ENCODE measurements at regions not wholly inside any gene's neighbourhood (a gene's known extent, or its start where the extent isn't known, plus 50 kb on each side); places are given as distances from the start of the nearest gene placed in this dataset.

DNA sequence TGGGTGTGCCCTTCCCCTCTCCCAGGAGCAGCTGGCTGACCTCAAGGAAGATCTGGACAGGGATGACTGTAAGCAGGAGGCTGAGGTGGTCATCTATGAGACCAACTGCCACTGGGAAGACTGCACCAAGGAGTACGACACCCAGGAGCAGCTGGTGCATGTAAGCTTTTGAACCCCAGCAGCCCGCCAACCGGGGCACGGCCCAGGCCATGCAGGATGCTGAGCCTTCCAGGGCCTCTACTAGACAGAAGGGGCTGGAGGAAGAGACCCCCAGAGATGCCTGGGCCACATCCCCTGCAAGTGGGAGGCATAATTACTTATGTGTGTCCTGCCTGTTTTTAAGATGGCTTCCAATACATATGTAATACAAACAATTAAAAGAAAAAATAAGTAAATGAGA, 239.3 kb downstream of the GLI2 start:
- Histone ChIP-seq H3K4me3 (ENCODE audit: low read depth, low read length) (no peak overlapping the region), H3K27me3 (ENCODE audit: control insufficient read depth, insufficient read depth, low read length) (no peaks in the 10 kb centered on the region), H3K4me1 (ENCODE audit: control insufficient read depth, insufficient read depth, low read length) (peaks cover under 1% of the 10 kb centered on the region; the same call in 1 of the 2 replicates), H3K9ac (ENCODE audit: low read depth, low read length) (no peak overlapping the region), H3K9me3 (ENCODE audit: control insufficient read depth, insufficient read depth, low read length) (no peaks in the 10 kb centered on the region), H3K27ac (ENCODE audit: low read depth, low read length) (no peak overlapping the region), H3K36me3 (ENCODE audit: control insufficient read depth, insufficient read depth, low read length) (peaks cover 100% of the 10 kb centered on the region)

DNA sequence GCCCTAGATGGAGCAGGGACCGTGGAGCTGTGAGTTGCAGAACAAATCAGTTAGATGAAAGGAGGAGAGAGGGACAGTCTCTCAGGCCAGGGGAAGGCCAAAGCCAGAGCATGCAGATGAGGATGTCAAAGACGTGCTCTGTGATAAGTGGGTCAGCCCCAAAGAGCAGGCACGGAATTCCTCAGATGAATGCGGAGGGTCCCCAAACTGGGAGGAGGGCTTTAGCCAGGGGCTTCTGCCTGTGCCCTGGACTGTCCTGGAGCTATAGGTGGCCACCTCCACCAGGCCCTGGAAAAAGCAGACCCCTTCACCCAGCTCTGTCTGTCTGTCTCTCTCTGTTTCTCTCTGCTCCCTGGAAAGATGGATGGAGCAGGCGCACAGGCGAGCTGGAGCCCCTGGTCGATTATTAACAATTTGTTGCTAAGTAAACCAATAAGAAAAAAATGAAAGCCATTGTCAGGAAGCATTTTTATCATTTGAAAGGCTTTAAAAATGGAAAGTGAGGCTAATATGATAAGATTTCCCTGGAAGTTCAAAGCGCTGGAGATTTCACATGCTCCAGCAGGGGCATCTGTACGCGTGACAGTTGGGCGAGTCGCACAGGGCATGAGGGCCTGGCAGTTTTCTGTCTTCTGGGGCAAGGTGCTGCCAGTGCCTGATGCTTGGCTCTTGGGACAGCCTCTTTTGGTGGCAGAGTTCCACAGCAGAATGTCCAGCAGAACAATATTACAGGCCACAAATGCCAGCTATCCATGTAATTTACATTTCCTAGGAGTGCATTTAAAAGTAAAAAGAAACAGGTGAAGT, 241.0 kb downstream of the GLI2 start:
- no peaks in the 10 kb centered on the region for H3K27me3 ChIP-seq (ENCODE audit: control insufficient read depth, insufficient read depth, low read length)
- H3K36me3 ChIP-seq (ENCODE audit: control insufficient read depth, insufficient read depth, low read length): peaks cover 94% of the 10 kb centered on the region
- no peak overlapping the region for H3K4me3 ChIP-seq (ENCODE audit: low read depth, low read length)
- no peaks in the 10 kb centered on the region for H3K4me1 ChIP-seq (ENCODE audit: control insufficient read depth, insufficient read depth, low read length)
- H3K27ac ChIP-seq (ENCODE audit: low read depth, low read length): no peak overlapping the region
- no peaks in the 10 kb centered on the region for H3K9me3 ChIP-seq (ENCODE audit: control insufficient read depth, insufficient read depth, low read length)
- H3K9ac ChIP-seq (ENCODE audit: low read depth, low read length): no peak overlapping the region

DNA sequence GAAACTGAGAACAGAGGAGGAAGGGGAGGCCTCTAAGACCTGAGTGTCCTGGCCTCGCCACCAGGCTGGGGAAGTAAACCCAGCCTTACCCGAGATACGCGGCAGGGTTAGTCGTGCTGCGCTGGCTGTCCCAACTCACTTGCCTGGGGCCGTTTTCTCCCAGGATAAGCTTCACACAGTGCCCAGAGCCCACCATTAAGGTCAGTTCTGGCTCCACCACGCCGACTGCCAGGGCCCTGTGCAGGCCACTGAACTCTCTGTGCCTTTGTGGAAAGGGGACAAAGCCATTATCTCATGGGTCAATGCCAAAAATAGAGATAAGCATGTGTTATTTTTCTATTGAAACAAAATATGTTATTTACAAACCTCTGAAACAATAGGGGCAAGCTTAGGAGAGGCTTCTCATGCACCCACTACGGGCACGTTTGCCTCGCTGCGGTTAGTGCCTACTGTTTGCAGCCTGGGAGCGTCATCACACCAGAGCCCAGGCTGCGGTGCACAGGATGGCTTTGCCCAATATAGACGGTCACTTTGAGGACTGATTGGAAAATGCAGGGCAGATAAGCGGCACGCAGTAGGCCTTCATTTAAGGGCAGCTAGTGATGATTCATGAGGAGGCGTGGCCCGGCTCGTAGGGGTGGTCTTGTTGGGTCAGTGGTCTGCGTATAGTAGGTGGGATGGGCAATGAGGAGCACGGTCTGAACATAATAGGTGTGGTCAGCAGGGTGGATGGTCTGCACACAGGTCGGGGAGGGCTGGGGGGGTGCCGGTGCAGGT, 242.1 kb downstream of the GLI2 start:
- H3K36me3 ChIP-seq (ENCODE audit: control insufficient read depth, insufficient read depth, low read length): peaks cover 90% of the 10 kb centered on the region
- no peaks in the 10 kb centered on the region for H3K9me3 ChIP-seq (ENCODE audit: control insufficient read depth, insufficient read depth, low read length)
- no peaks in the 10 kb centered on the region for H3K27me3 ChIP-seq (ENCODE audit: control insufficient read depth, insufficient read depth, low read length)
- H3K4me1 ChIP-seq (ENCODE audit: control insufficient read depth, insufficient read depth, low read length): no peaks in the 10 kb centered on the region
- H3K27ac ChIP-seq (ENCODE audit: low read depth, low read length): no peak overlapping the region
- no peak overlapping the region for H3K9ac ChIP-seq (ENCODE audit: low read depth, low read length)
- H3K4me3 ChIP-seq (ENCODE audit: low read depth, low read length): no peak overlapping the region

DNA sequence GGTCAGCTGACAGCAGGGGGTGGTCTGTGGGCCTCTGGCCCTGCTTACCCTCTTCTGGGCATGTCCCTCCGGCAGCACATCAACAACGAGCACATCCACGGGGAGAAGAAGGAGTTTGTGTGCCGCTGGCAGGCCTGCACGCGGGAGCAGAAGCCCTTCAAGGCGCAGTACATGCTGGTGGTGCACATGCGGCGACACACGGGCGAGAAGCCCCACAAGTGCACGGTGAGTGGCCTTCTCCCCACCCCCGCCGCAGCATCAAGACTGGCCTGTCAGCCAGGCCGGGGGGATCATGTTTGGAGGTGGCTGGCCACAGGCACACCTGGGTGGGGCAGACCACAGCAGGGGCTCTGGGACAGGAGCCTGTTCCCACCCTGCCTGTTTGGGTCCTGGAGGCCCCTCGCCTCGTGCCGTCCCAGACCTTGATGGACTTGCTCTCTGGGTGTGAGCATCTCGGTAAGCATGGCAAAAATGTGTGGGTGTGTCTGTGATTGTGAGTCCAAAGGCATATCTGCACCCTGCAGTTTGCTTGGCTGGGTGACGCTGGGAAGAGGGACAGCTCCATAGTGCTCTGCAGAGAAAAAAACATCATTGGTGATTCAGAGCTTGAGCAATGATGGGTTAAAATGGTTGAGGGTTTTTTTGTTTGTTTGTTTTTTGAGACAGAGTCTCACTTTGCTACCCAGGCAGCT, 242.8 kb downstream of the GLI2 start:
- H3K4me1 ChIP-seq (ENCODE audit: control insufficient read depth, insufficient read depth, low read length): no peaks in the 10 kb centered on the region
- no peaks in the 10 kb centered on the region for H3K9me3 ChIP-seq (ENCODE audit: control insufficient read depth, insufficient read depth, low read length)
- H3K27me3 ChIP-seq (ENCODE audit: control insufficient read depth, insufficient read depth, low read length): no peaks in the 10 kb centered on the region
- no peak overlapping the region for H3K27ac ChIP-seq (ENCODE audit: low read depth, low read length)
- no peak overlapping the region for H3K4me3 ChIP-seq (ENCODE audit: low read depth, low read length)
- no peak overlapping the region for H3K9ac ChIP-seq (ENCODE audit: low read depth, low read length)
- H3K36me3 ChIP-seq (ENCODE audit: control insufficient read depth, insufficient read depth, low read length): peaks cover 90% of the 10 kb centered on the region

DNA sequence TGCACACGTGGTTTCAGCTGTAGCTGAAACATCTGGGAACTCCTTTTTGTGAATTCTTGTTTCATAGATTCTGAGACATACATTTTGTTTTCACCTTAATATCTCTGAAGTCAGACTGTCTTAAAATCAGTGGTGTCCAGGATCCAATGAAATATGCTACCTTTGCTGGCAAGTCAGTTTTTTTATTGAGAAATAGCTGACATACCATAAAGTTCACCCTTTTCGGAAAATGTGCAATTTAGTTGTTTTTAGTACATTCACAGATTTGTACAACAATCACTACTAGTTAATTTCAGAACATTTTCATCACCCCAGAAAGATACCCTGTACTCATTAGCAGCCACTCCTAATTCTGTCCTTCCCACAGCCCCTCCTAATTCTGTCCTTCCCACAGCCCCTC, 243.7 kb downstream of the GLI2 start:
- H3K36me3 ChIP-seq (ENCODE audit: control insufficient read depth, insufficient read depth, low read length): peaks cover 90% of the 10 kb centered on the region
- H3K9ac ChIP-seq (ENCODE audit: low read depth, low read length): no peak overlapping the region
- H3K27me3 ChIP-seq (ENCODE audit: control insufficient read depth, insufficient read depth, low read length): no peaks in the 10 kb centered on the region
- H3K4me3 ChIP-seq (ENCODE audit: low read depth, low read length): no peak overlapping the region
- no peak overlapping the region for H3K27ac ChIP-seq (ENCODE audit: low read depth, low read length)
- H3K4me1 ChIP-seq (ENCODE audit: control insufficient read depth, insufficient read depth, low read length): no peaks in the 10 kb centered on the region
- no peaks in the 10 kb centered on the region for H3K9me3 ChIP-seq (ENCODE audit: control insufficient read depth, insufficient read depth, low read length)

DNA sequence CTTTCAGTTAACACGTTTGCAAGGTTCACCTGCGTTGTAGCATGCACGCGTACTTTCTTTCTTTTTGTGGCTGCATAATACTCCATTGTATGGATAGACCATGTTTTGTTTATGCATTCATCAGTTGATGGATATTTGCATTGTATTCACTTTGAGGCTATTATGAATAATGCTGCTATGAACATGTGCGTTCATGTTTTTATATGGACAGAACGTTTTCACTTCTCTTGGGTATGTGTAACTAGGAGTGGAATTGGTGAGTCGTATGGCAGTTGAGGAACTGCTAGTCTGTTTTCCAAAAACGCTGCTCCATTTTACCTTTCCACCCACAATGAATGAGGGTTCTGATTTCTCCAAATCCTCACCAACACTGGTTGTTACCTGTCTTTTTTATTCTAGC, 244.3 kb downstream of the GLI2 start:
- H3K27me3 ChIP-seq (ENCODE audit: control insufficient read depth, insufficient read depth, low read length): no peaks in the 10 kb centered on the region
- no peak overlapping the region for H3K9ac ChIP-seq (ENCODE audit: low read depth, low read length)
- no peak overlapping the region for H3K27ac ChIP-seq (ENCODE audit: low read depth, low read length)
- no peak overlapping the region for H3K4me3 ChIP-seq (ENCODE audit: low read depth, low read length)
- no peaks in the 10 kb centered on the region for H3K9me3 ChIP-seq (ENCODE audit: control insufficient read depth, insufficient read depth, low read length)
- peaks cover 90% of the 10 kb centered on the region for H3K36me3 ChIP-seq (ENCODE audit: control insufficient read depth, insufficient read depth, low read length)
- no peaks in the 10 kb centered on the region for H3K4me1 ChIP-seq (ENCODE audit: control insufficient read depth, insufficient read depth, low read length)

DNA sequence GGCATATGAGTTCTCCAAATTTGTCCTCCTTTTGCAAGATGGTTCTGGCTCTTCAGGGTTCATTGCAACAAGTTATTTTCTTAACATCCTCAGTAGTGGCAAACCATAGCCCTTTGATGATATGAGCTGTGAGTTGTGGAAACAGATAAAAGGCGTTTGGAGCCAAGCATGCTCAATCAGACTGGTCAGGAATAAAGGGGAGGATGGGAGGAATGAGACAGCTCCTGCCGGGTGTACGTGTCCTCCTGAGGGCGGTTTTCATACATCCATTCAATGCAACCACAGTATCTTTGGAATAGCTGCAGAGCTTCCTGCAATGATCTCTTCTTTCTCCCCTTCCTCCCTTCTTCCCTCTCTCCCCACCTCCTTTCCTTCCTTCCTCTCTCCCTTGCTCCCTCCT, 245.8 kb downstream of the GLI2 start:
- H3K27ac ChIP-seq (ENCODE audit: low read depth, low read length): no peak overlapping the region
- H3K36me3 ChIP-seq (ENCODE audit: control insufficient read depth, insufficient read depth, low read length): peaks cover 90% of the 10 kb centered on the region
- no peaks in the 10 kb centered on the region for H3K9me3 ChIP-seq (ENCODE audit: control insufficient read depth, insufficient read depth, low read length)
- no peak overlapping the region for H3K9ac ChIP-seq (ENCODE audit: low read depth, low read length)
- H3K4me1 ChIP-seq (ENCODE audit: control insufficient read depth, insufficient read depth, low read length): no peaks in the 10 kb centered on the region
- no peaks in the 10 kb centered on the region for H3K27me3 ChIP-seq (ENCODE audit: control insufficient read depth, insufficient read depth, low read length)
- no peak overlapping the region for H3K4me3 ChIP-seq (ENCODE audit: low read depth, low read length)

DNA sequence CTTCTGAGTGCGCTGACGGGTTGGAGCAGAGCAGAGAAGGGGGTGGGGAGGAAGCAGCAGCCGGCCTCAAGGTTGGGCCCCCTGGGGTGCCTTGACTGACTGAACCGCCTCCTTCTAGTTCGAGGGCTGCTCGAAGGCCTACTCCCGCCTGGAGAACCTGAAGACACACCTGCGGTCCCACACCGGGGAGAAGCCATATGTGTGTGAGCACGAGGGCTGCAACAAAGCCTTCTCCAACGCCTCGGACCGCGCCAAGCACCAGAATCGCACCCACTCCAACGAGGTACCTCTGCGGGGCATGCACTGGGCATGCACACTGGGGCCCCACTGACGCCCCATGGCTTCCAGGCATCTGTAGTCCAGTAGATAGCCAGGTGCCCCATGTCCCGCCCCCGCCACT, 246.9 kb downstream of the GLI2 start:
- Histone ChIP-seq H3K27ac (ENCODE audit: low read depth, low read length) (no peak overlapping the region), H3K9me3 (ENCODE audit: control insufficient read depth, insufficient read depth, low read length) (no peaks in the 10 kb centered on the region), H3K4me1 (ENCODE audit: control insufficient read depth, insufficient read depth, low read length) (no peaks in the 10 kb centered on the region), H3K9ac (ENCODE audit: low read depth, low read length) (no peak overlapping the region), H3K4me3 (ENCODE audit: low read depth, low read length) (no peak overlapping the region), H3K36me3 (ENCODE audit: control insufficient read depth, insufficient read depth, low read length) (peaks cover 90% of the 10 kb centered on the region), H3K27me3 (ENCODE audit: control insufficient read depth, insufficient read depth, low read length) (no peaks in the 10 kb centered on the region)

DNA sequence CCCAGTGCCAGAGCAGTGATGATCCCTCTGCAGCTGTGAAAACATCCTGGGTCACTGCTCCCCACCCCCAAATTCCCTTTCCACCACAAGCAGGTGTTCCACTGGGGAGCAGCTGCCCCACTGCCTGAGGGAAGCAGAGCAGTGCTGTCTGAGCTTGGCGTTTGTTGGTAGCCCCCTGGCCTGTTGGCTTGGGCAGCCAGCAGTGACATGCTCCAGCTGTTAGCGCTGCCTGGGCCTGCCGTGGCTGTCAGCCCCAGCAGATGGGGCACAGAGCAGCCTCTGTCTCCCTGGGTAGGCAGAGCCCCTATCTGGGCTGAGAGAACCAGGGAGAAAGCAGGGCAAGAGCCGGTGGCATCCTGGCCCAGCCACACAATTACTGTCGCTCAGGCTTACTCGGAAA, 247.7 kb downstream of the GLI2 start:
- Histone ChIP-seq H3K4me3 (ENCODE audit: low read depth, low read length) (no peak overlapping the region), H3K27me3 (ENCODE audit: control insufficient read depth, insufficient read depth, low read length) (no peaks in the 10 kb centered on the region), H3K36me3 (ENCODE audit: control insufficient read depth, insufficient read depth, low read length) (peaks cover 88% of the 10 kb centered on the region), H3K4me1 (ENCODE audit: control insufficient read depth, insufficient read depth, low read length) (no peaks in the 10 kb centered on the region), H3K27ac (ENCODE audit: low read depth, low read length) (no peak overlapping the region), H3K9ac (ENCODE audit: low read depth, low read length) (no peak overlapping the region), H3K9me3 (ENCODE audit: control insufficient read depth, insufficient read depth, low read length) (no peaks in the 10 kb centered on the region)

DNA sequence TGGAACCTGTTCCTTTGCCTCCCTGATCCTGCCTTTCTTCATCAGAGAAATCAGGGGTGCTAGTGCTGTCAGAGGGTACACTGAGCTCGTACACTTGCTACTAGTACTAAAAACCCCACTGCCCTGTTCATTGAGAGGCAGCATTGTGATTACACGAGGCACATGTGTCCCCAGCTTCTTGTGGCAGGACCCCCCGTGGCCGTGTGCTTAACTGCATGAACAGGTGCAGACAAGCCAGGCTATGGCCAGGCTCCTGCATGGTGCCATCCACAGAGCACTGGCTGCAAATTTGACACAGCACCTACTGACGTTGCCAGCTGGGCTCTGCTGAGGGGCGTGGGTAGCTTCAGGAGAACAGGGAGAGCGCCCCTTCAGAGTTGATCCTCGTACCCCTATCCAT, 248.4 kb downstream of the GLI2 start:
- Histone ChIP-seq H3K9me3 (ENCODE audit: control insufficient read depth, insufficient read depth, low read length) (no peaks in the 10 kb centered on the region), H3K9ac (ENCODE audit: low read depth, low read length) (no peak overlapping the region), H3K36me3 (ENCODE audit: control insufficient read depth, insufficient read depth, low read length) (peaks cover 83% of the 10 kb centered on the region)

More for the DNA sequence above, 248.4 kb downstream of the GLI2 start:
- no peaks in the 10 kb centered on the region for H3K4me1 ChIP-seq (ENCODE audit: control insufficient read depth, insufficient read depth, low read length)
- no peaks in the 10 kb centered on the region for H3K27me3 ChIP-seq (ENCODE audit: control insufficient read depth, insufficient read depth, low read length)
- H3K27ac ChIP-seq (ENCODE audit: low read depth, low read length): no peak overlapping the region
- no peak overlapping the region for H3K4me3 ChIP-seq (ENCODE audit: low read depth, low read length)

Data from HUES48 (cell line).